Chondrocyte (in vitro differentiated cells): ENCODE measurements at regions not wholly inside any gene's neighbourhood (a gene's known extent, or its start where the extent isn't known, plus 50 kb on each side); places are given as distances from the start of the nearest gene placed in this dataset.
"Not testable (repeated sequence)": the region's sequence is repeated elsewhere in the genome, so short reads cannot be mapped to it uniquely, and the experiment has no call there.

Experiments
- DNase-seq: peaks from one replicate; pipeline ENCODE4 v3.0.0; 2021; ENCODE audit warnings: mixed read lengths, low spot score
- H3K27ac Mint-ChIP-seq: one replicate; pipeline ENCODE4 v1.8.0; 2021; ENCODE audit warnings: mild to moderate bottlenecking, moderate library complexity, mixed read lengths; ENCODE audit not compliant: unreplicated experiment
- H3K27me3 Mint-ChIP-seq: 2 replicates; pipeline ENCODE4 v1.8.0; 2021; ENCODE audit warnings: low read depth, mixed read lengths
- H3K36me3 Mint-ChIP-seq: 2 replicates; pipeline ENCODE4 v1.8.0; 2021; ENCODE audit warnings: low read depth, mixed read lengths
- H3K4me1 Mint-ChIP-seq: 2 replicates; pipeline ENCODE4 v1.8.0; 2021; ENCODE audit warnings: low read depth, mild to moderate bottlenecking, mixed read lengths
- H3K4me3 Mint-ChIP-seq: one replicate; pipeline ENCODE4 v1.8.0; 2021; ENCODE audit warnings: mild to moderate bottlenecking, moderate library complexity, mixed read lengths; ENCODE audit not compliant: unreplicated experiment
- H3K9me3 Mint-ChIP-seq: 2 replicates; pipeline ENCODE4 v1.8.0; 2021; ENCODE audit warnings: low read depth, mixed read lengths
- CTCF ChIP-seq: fragments of 200-600 bp; sonication (generic); IDR thresholded peaks from 2 replicates; pipeline ENCODE4 v1.5.0; 2021; ENCODE audit warnings: antibody characterized with exemption, mild to moderate bottlenecking, moderate library complexity

GRCh38 chr4:100017637-100018310 lies 67.7 kb upstream of the H2AZ1 start:
- H3K4me1 Mint-ChIP-seq = no peaks in the 10 kb centered on the region
- no peak overlapping the region for H3K27ac Mint-ChIP-seq
- H3K9me3 Mint-ChIP-seq = peaks cover 7% of the 10 kb centered on the region
- H3K4me3 Mint-ChIP-seq = no peak overlapping the region
- H3K27me3 Mint-ChIP-seq = peaks cover 7% of the 10 kb centered on the region
- no peak for DNase-seq
- H3K36me3 Mint-ChIP-seq = no peaks in the 10 kb centered on the region
- TF ChIP-seq CTCF = no peak

- DNase-seq = no peak
- no peak for TF ChIP-seq CTCF
- no peaks in the 10 kb centered on the region for H3K36me3 Mint-ChIP-seq
- H3K4me3 Mint-ChIP-seq = no peak overlapping the region
- H3K27ac Mint-ChIP-seq = no peak overlapping the region
- peaks cover 7% of the 10 kb centered on the region for H3K9me3 Mint-ChIP-seq
- H3K27me3 Mint-ChIP-seq = peaks cover 7% of the 10 kb centered on the region
- no peaks in the 10 kb centered on the region for H3K4me1 Mint-ChIP-seq
Measured at GRCh38 chr4:100016191-100016590, 66.1 kb upstream of the H2AZ1 start.

- H3K4me1 Mint-ChIP-seq = peaks cover 2% of the 10 kb centered on the region
- no peaks in the 10 kb centered on the region for H3K36me3 Mint-ChIP-seq
- H3K27me3 Mint-ChIP-seq = peaks cover 7% of the 10 kb centered on the region
- TF ChIP-seq CTCF = no peak
- peaks cover 2% of the 10 kb centered on the region for H3K9me3 Mint-ChIP-seq
- DNase-seq = no peak
- no peak overlapping the region for H3K4me3 Mint-ChIP-seq
- no peak overlapping the region for H3K27ac Mint-ChIP-seq
Measured at GRCh38 chr4:100014616-100015015, 64.5 kb upstream of the H2AZ1 start.

- Mint-ChIP-seq H3K36me3 (no peaks in the 10 kb centered on the region), H3K27me3 (no peaks in the 10 kb centered on the region), H3K27ac (no peak overlapping the region), H3K9me3 (no peaks in the 10 kb centered on the region), H3K4me3 (no peak overlapping the region), H3K4me1 (peaks cover 11% of the 10 kb centered on the region)
- DNase-seq = no peak
- no peak for TF ChIP-seq CTCF
Measured at GRCh38 chr4:100009490-100009889, 59.4 kb upstream of the H2AZ1 start.

GRCh38 chr4:100008048-100008447 lies 58.0 kb upstream of the H2AZ1 start:
- peaks cover 11% of the 10 kb centered on the region for H3K4me1 Mint-ChIP-seq
- TF ChIP-seq CTCF = no peak
- no peaks in the 10 kb centered on the region for H3K36me3 Mint-ChIP-seq
- no peaks in the 10 kb centered on the region for H3K9me3 Mint-ChIP-seq
- H3K27me3 Mint-ChIP-seq = no peaks in the 10 kb centered on the region
- H3K27ac Mint-ChIP-seq = no peak overlapping the region
- no peak overlapping the region for H3K4me3 Mint-ChIP-seq
- no peak for DNase-seq

- not testable (repeated sequence) for H3K27me3 Mint-ChIP-seq, H3K36me3 Mint-ChIP-seq, H3K4me3 Mint-ChIP-seq, DNase-seq, H3K9me3 Mint-ChIP-seq, H3K27ac Mint-ChIP-seq
- peaks cover 11% of the 10 kb centered on the region for H3K4me1 Mint-ChIP-seq
Measured at GRCh38 chr4:100006161-100006560, 56.1 kb upstream of the H2AZ1 start.
